Activated T-cell treated with anti-CD3 and anti-CD28 coated beads for 48 hours (primary cell): ENCODE measurements at regions not wholly inside any gene's neighbourhood (a gene's known extent, or its start where the extent isn't known, plus 50 kb on each side); places are given as distances from the start of the nearest gene placed in this dataset.

Source experiments
- DNase-seq: peaks from one replicate; pipeline ENCODE4 v3.0.0-alpha.2; 2020; ENCODE audit warnings: low read depth

GRCh38 chr6:14792118-14792955 is 453.5 kb upstream of the JARID2 start:
- DNase-seq = no peak

GRCh38 chr6:14795451-14795850 is 450.4 kb upstream of the JARID2 start:
- DNase-seq = no peak

GRCh38 chr6:14796974-14797762 is 448.7 kb upstream of the JARID2 start:
- DNase-seq = no peak

- no peak for DNase-seq
Observed at GRCh38 chr6:14797875-14798593, 447.8 kb upstream of the JARID2 start.

GRCh38 chr6:14798594-14798982 is 447.3 kb upstream of the JARID2 start:
- DNase-seq = no peak

- DNase-seq = no peak
Observed at GRCh38 chr6:14798996-14799588, 446.8 kb upstream of the JARID2 start.

- peak; percentile 19 for DNase-seq
Observed at GRCh38 chr6:14799928-14800327, 445.9 kb upstream of the JARID2 start.

- DNase-seq = no peak
Observed at GRCh38 chr6:14802514-14803160, 443.2 kb upstream of the JARID2 start.

- no peak for DNase-seq
Observed at GRCh38 chr6:14804001-14804784, 441.7 kb upstream of the JARID2 start.

GRCh38 chr6:14804785-14805210 is 441.1 kb upstream of the JARID2 start:
- DNase-seq = no peak

GRCh38 chr6:14806101-14806500 is 439.8 kb upstream of the JARID2 start:
- no peak for DNase-seq

GRCh38 chr6:14807130-14807529 is 438.7 kb upstream of the JARID2 start:
- no peak for DNase-seq

- no peak for DNase-seq
Observed at GRCh38 chr6:14807971-14808370, 437.9 kb upstream of the JARID2 start.

GRCh38 chr6:14810021-14810420 is 435.8 kb upstream of the JARID2 start:
- DNase-seq = no peak

- no peak for DNase-seq
Observed at GRCh38 chr6:14811775-14812428, 434.0 kb upstream of the JARID2 start.

GRCh38 chr6:14814016-14814415 is 431.9 kb upstream of the JARID2 start:
- no peak for DNase-seq

- no peak for DNase-seq
Observed at GRCh38 chr6:14816116-14816859, 429.6 kb upstream of the JARID2 start.

- no peak for DNase-seq
Observed at GRCh38 chr6:14817074-14817473, 428.8 kb upstream of the JARID2 start.

- no peak for DNase-seq
Observed at GRCh38 chr6:14818422-14818884, 427.4 kb upstream of the JARID2 start.
